ENCODE measurements at regions not wholly inside any gene's neighbourhood (a gene's known extent, or its start where the extent isn't known, plus 50 kb on each side); places are given as distances from the start of the nearest gene placed in this dataset.

- no peak for TF ChIP-seq CTCF (optimal IDR thresholded peaks at IDR 0.05 in 1 of 3, IDR thresholded peaks at IDR 0.05 in 1 of 3, conservative IDR thresholded peaks at IDR 0.05 in 1 of 3; ENCODE audit: extremely low read depth in 1 of 3, insufficient read depth in 2 of 3, low read length in 3 of 3)
- no peak for TF ChIP-seq EZH2 (IDR thresholded peaks at IDR 0.05; ENCODE audit: low read length)
Observed at GRCh38 chr9:16178294-16178693, 625.5 kb downstream of the CCDC171 start.
